HEK293 (cell line): ENCODE measurements at regions not wholly inside any gene's neighbourhood (a gene's known extent, or its start where the extent isn't known, plus 50 kb on each side); places are given as distances from the start of the nearest gene placed in this dataset.

Source experiments
- GLI4 ChIP-seq: fragments of 450-650 bp; formaldehyde crosslinking; IDR thresholded peaks from 2 replicates; pipeline ENCODE4 v1.5.1; 2016; ENCODE audit warnings: missing biosample characterization, missing genetic modification characterization
- ZNF132 ChIP-seq: fragments of 450-650 bp; formaldehyde crosslinking; IDR thresholded peaks from 2 replicates; pipeline ENCODE4 v1.5.1; 2017; ENCODE audit warnings: missing biosample characterization, missing genetic modification characterization, borderline replicate concordance
- ZNF510 ChIP-seq: fragments of 450-650 bp; formaldehyde crosslinking; IDR thresholded peaks from 2 replicates; pipeline ENCODE4 v1.5.1; 2018; ENCODE audit warnings: mild to moderate bottlenecking, missing genetic modification characterization, missing biosample characterization; ENCODE audit not compliant: insufficient replicate concordance
- ZNF621 ChIP-seq: fragments of 450-650 bp; formaldehyde crosslinking; IDR thresholded peaks from 2 replicates; pipeline ENCODE4 v1.5.1; 2017; ENCODE audit warnings: missing biosample characterization, missing genetic modification characterization
- ZSCAN23 ChIP-seq: fragments of 450-650 bp; formaldehyde crosslinking; IDR thresholded peaks from 2 replicates; pipeline ENCODE4 v1.5.1; 2016; ENCODE audit warnings: missing biosample characterization, missing genetic modification characterization
- TF ChIP-seq, protein P1 (sequence below): fragments of 450-650 bp; formaldehyde crosslinking; IDR thresholded peaks from 2 replicates; pipeline ENCODE4 v1.5.1; 2016; ENCODE audit warnings: missing biosample characterization, missing genetic modification characterization
- TF ChIP-seq, protein P2 (sequence below): fragments of 450-650 bp; formaldehyde crosslinking; IDR thresholded peaks from 2 replicates; pipeline ENCODE4 v1.5.1; 2016; ENCODE audit warnings: missing biosample characterization, missing genetic modification characterization

DNA sequence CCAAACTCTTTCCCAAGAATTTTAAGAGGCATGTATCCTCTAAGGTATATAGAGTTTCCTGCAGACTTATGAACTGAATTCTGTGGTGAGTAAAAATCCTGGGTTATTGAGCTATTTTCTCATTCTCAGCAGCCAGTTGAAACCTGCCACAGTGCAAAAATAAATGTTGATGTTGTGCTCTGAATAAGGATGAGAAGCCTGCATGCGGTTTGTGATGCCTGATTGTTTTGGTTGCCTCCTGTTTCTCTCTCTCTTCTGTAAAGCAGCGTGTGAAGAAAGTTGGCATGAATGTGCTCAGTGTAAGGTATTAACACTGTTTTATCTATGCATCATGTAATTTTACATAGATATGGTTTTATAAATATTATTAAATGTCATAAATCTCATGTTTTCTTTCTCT lies 452.6 kb downstream of the CDH2 start:
- TF ChIP-seq, protein P1, sequence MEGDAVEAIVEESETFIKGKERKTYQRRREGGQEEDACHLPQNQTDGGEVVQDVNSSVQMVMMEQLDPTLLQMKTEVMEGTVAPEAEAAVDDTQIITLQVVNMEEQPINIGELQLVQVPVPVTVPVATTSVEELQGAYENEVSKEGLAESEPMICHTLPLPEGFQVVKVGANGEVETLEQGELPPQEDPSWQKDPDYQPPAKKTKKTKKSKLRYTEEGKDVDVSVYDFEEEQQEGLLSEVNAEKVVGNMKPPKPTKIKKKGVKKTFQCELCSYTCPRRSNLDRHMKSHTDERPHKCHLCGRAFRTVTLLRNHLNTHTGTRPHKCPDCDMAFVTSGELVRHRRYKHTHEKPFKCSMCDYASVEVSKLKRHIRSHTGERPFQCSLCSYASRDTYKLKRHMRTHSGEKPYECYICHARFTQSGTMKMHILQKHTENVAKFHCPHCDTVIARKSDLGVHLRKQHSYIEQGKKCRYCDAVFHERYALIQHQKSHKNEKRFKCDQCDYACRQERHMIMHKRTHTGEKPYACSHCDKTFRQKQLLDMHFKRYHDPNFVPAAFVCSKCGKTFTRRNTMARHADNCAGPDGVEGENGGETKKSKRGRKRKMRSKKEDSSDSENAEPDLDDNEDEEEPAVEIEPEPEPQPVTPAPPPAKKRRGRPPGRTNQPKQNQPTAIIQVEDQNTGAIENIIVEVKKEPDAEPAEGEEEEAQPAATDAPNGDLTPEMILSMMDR (tag by site-specific recombination): no peak
- no peak for TF ChIP-seq ZSCAN23 (tag by site-specific recombination)
- TF ChIP-seq, protein P2, sequence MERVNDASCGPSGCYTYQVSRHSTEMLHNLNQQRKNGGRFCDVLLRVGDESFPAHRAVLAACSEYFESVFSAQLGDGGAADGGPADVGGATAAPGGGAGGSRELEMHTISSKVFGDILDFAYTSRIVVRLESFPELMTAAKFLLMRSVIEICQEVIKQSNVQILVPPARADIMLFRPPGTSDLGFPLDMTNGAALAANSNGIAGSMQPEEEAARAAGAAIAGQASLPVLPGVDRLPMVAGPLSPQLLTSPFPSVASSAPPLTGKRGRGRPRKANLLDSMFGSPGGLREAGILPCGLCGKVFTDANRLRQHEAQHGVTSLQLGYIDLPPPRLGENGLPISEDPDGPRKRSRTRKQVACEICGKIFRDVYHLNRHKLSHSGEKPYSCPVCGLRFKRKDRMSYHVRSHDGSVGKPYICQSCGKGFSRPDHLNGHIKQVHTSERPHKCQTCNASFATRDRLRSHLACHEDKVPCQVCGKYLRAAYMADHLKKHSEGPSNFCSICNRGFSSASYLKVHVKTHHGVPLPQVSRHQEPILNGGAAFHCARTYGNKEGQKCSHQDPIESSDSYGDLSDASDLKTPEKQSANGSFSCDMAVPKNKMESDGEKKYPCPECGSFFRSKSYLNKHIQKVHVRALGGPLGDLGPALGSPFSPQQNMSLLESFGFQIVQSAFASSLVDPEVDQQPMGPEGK (tag by site-specific recombination): no peak
- no peak for TF ChIP-seq ZNF132 (tag by site-specific recombination)
- no peak for TF ChIP-seq ZNF621
- no peak for TF ChIP-seq ZNF510
- TF ChIP-seq GLI4 (tag by site-specific recombination): no peak
